ENCODE measurements at regions not wholly inside any gene's neighbourhood (a gene's known extent, or its start where the extent isn't known, plus 50 kb on each side); places are given as distances from the start of the nearest gene placed in this dataset.

DNA sequence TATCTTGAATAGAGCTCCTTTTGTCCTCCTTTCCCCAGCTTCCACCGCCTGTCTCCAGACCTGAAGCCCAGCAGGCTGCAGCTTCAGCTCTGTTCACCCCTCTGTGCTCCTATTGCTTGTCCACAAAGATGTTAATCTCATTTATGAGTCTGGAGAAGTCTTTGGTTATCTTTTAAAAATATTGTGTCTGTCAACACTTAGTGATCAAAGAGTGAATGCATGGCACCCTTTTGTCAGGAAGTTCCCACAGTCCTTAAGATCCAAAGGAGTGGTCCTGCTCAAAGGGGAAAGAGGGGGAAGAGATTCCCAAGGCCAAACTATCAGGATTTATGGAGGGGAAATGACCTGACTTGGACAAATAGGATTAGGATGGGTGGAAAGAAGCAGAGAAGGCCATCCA lies 118.9 kb downstream of the ACAA2 start:
- Histone ChIP-seq H3K9ac (ENCODE audit: extremely low read depth, insufficient read length, low read length) (no peak overlapping the region), H3K14ac (ENCODE audit: insufficient read depth, low read length) (no peak overlapping the region), H3K18ac (ENCODE audit: insufficient read length, low read depth, low read length) (no peak overlapping the region), H2BK12ac (ENCODE audit: insufficient read length, low read depth, low read length) (no peak overlapping the region), H4K5ac (ENCODE audit: insufficient read length, low read depth, low read length) (no peak overlapping the region), H4K91ac (ENCODE audit: insufficient read length, low read depth, low read length) (no peak overlapping the region), H3K23me2 (ENCODE audit: insufficient read length, low read depth, low read length, poor library complexity, severe bottlenecking) (no peaks in the 10 kb centered on the region), H3K4me2 (ENCODE audit: insufficient read depth, insufficient read length, low read length) (no peak overlapping the region), H2BK120ac (ENCODE audit: low read depth, low read length, poor library complexity, severe bottlenecking) (no peak overlapping the region), H3K4ac (ENCODE audit: low read depth, low read length) (no peak overlapping the region), H3K23ac (ENCODE audit: insufficient read length, low read depth, low read length) (no peak overlapping the region), H3K27ac (ENCODE audit: insufficient read length, low read depth, low read length) (no peak overlapping the region), H3K79me1 (ENCODE audit: insufficient read depth, low read depth, low read length, poor library complexity, severe bottlenecking) (no peaks in the 10 kb centered on the region), H4K20me1 (ENCODE audit: control insufficient read depth, insufficient read depth, insufficient read length) (no peaks in the 10 kb centered on the region), H2AK5ac (ENCODE audit: insufficient read length, low read length) (no peak overlapping the region), H3T11ph (ENCODE audit: low read length) (no peak overlapping the region), H2BK15ac (ENCODE audit: low read depth, low read length) (no peak overlapping the region; the same call in 1 of the 2 replicates), H2AFZ (ENCODE audit: low read length) (no peak overlapping the region), H4K8ac (replicated peaks; ENCODE audit: insufficient read length, low read depth, low read length) (no peak overlapping the region), H3K56ac (ENCODE audit: insufficient read length, low read depth, low read length) (no peak overlapping the region), H3K79me2 (ENCODE audit: insufficient read depth, low read length) (no peaks in the 10 kb centered on the region), H3K9me3 (ENCODE audit: control insufficient read depth, low read depth, low read length) (no peaks in the 10 kb centered on the region), H3K4me1 (ENCODE audit: insufficient read depth, low read length) (0 out of 2 replicates have a peak, but pooled peaks cover 2% of the 10 kb centered on the region), H2BK5ac (ENCODE audit: insufficient read length, low read length) (no peak overlapping the region), H3K27me3 (ENCODE audit: insufficient read depth, low read length) (no peaks in the 10 kb centered on the region), H2BK20ac (ENCODE audit: low read depth, low read length, poor library complexity, severe bottlenecking) (no peak overlapping the region)
- H3K9me3 Mint-ChIP-seq: no peaks in the 10 kb centered on the region; a peak in 1 of 5 replicates
- TF ChIP-seq, protein P1, sequence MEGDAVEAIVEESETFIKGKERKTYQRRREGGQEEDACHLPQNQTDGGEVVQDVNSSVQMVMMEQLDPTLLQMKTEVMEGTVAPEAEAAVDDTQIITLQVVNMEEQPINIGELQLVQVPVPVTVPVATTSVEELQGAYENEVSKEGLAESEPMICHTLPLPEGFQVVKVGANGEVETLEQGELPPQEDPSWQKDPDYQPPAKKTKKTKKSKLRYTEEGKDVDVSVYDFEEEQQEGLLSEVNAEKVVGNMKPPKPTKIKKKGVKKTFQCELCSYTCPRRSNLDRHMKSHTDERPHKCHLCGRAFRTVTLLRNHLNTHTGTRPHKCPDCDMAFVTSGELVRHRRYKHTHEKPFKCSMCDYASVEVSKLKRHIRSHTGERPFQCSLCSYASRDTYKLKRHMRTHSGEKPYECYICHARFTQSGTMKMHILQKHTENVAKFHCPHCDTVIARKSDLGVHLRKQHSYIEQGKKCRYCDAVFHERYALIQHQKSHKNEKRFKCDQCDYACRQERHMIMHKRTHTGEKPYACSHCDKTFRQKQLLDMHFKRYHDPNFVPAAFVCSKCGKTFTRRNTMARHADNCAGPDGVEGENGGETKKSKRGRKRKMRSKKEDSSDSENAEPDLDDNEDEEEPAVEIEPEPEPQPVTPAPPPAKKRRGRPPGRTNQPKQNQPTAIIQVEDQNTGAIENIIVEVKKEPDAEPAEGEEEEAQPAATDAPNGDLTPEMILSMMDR (conservative IDR thresholded peaks at IDR 0.05): no peak
- H3K4me3 Mint-ChIP-seq: no peak overlapping the region
- no peaks in the 10 kb centered on the region; a peak in 1 of 7 replicates for H3K36me3 Mint-ChIP-seq (ENCODE audit: insufficient read depth in 1 of 3, low read depth in 3 of 3)
- DNase-seq: no peak
- no CpG with 5 or more reads among the region's 1 CpG for WGBS (ENCODE audit: extremely low coverage, insufficient read length, low lambda C conversion rate)
- peaks cover 19 to 25% of the 10 kb centered on the region in 2 experiments for H3K4me1 Mint-ChIP-seq
- H3K27me3 Mint-ChIP-seq (ENCODE audit: low read depth): peaks cover 4% of the 10 kb centered on the region
- H3K27ac Mint-ChIP-seq: peak overlapping the region in 1 of 3 experiments; percentile 5; a peak in 1 of 7 replicates
